DND-41 (cell line): ENCODE measurements at regions not wholly inside any gene's neighbourhood (a gene's known extent, or its start where the extent isn't known, plus 50 kb on each side); places are given as distances from the start of the nearest gene placed in this dataset.

Source experiments
- ATAC-seq: fragments of 200-7000 bp; cut with Tn5 transposase; 3 replicates; pipeline ENCODE4 v1.9.1; 2021; ENCODE audit warnings: low read depth; ENCODE audit not compliant: insufficient read depth
- DNase-seq: peaks from one replicate; pipeline ENCODE4 v3.0.0-alpha.2; 2020
- H2AFZ ChIP-seq: 2 replicates; pipeline ENCODE4 v1.6.0; 2012; ENCODE audit warnings: low read depth, low read length
- H3K27ac ChIP-seq: 2 replicates; pipeline ENCODE4 v1.5.1; 2012; ENCODE audit warnings: low read length, inconsistent platforms
- H3K27me3 ChIP-seq: fragments of 200-600 bp; sonication (generic); 2 replicates; pipeline ENCODE4 v1.6.0; 2012; ENCODE audit warnings: low read length, mild to moderate bottlenecking, inconsistent platforms; ENCODE audit not compliant: insufficient read depth, poor library complexity
- H3K36me3 ChIP-seq: 2 replicates; pipeline ENCODE4 v1.5.1; 2012; ENCODE audit warnings: low read length, inconsistent platforms; ENCODE audit not compliant: insufficient read depth
- H3K4me1 ChIP-seq: 2 replicates; pipeline ENCODE4 v1.5.1; 2012; ENCODE audit warnings: mild to moderate bottlenecking, low read length; ENCODE audit not compliant: insufficient read depth
- H3K4me2 ChIP-seq: 2 replicates; pipeline ENCODE4 v1.6.0; 2012; ENCODE audit warnings: mild to moderate bottlenecking, moderate library complexity, low read length, inconsistent platforms; ENCODE audit not compliant: insufficient read depth
- H3K4me3 ChIP-seq, 2 experiments: fragments of 200-600 bp in 1 of 2; shearing (Covaris generic) in 1 of 2; 2 replicates each; pipeline ENCODE4 v1.5.1; 2012 to 2016; ENCODE audit warnings: inconsistent platforms in 2 of 2, low read length in 2 of 2, mild to moderate bottlenecking in 2 of 2, low read depth in 1 of 2, moderate library complexity in 1 of 2
- H3K79me2 ChIP-seq: 2 replicates; pipeline ENCODE4 v1.6.0; 2012; ENCODE audit warnings: low read length, inconsistent platforms; ENCODE audit not compliant: insufficient read depth
- H3K9ac ChIP-seq: 2 replicates; pipeline ENCODE4 v1.6.0; 2012; ENCODE audit warnings: low read depth, mild to moderate bottlenecking, inconsistent platforms, low read length, moderate library complexity
- H3K9me3 ChIP-seq: 2 replicates; pipeline ENCODE4 v1.5.1; 2012; ENCODE audit warnings: low read length, moderate library complexity, mild to moderate bottlenecking, inconsistent platforms; ENCODE audit not compliant: insufficient read depth, severe bottlenecking
- H4K20me1 ChIP-seq: 2 replicates; pipeline ENCODE4 v1.6.0; 2012; ENCODE audit warnings: low read length; ENCODE audit not compliant: insufficient read depth
- CTCF ChIP-seq: IDR thresholded peaks from 2 replicates; pipeline ENCODE4 v1.5.1; 2012; ENCODE audit warnings: borderline replicate concordance, low read length, moderate library complexity, mild to moderate bottlenecking; ENCODE audit not compliant: poor library complexity, severe bottlenecking; ENCODE audit errors: extremely low read depth
- EZH2 ChIP-seq: IDR thresholded peaks from 3 replicates; pipeline ENCODE4 v1.6.1; 2012; ENCODE audit warnings: borderline replicate concordance, low read depth, mild to moderate bottlenecking, moderate library complexity, low read length, inconsistent platforms; ENCODE audit not compliant: severe bottlenecking

- H3K27ac ChIP-seq: no peak overlapping the region
- H3K79me2 ChIP-seq: no peaks in the 10 kb centered on the region
- H3K36me3 ChIP-seq: no peaks in the 10 kb centered on the region
- H3K9ac ChIP-seq: no peak overlapping the region
- H3K27me3 ChIP-seq: no peaks in the 10 kb centered on the region
- no peak overlapping the region for H2AFZ ChIP-seq
- DNase-seq: no peak
- H3K4me1 ChIP-seq: no peaks in the 10 kb centered on the region
- H3K4me2 ChIP-seq: no peak overlapping the region
- H4K20me1 ChIP-seq: no peaks in the 10 kb centered on the region
- no peak overlapping the region for H3K4me3 ChIP-seq
- TF ChIP-seq EZH2: no peak
- ATAC-seq: no peak
- no peaks in the 10 kb centered on the region for H3K9me3 ChIP-seq
Measured at GRCh38 chr13:79637133-79637763, 156.3 kb downstream of the NDFIP2 start.

- TF ChIP-seq CTCF (no peak), EZH2 (no peak)
- no peaks in the 10 kb centered on the region for H4K20me1 ChIP-seq
- no peaks in the 10 kb centered on the region for H3K27me3 ChIP-seq
- ATAC-seq: no peak
- no peaks in the 10 kb centered on the region for H3K79me2 ChIP-seq
- no peak overlapping the region for H2AFZ ChIP-seq
- no peak overlapping the region for H3K27ac ChIP-seq
- no peak overlapping the region for H3K4me2 ChIP-seq
- H3K9me3 ChIP-seq: no peaks in the 10 kb centered on the region
- H3K4me1 ChIP-seq: no peaks in the 10 kb centered on the region
- no peaks in the 10 kb centered on the region for H3K36me3 ChIP-seq
- no peak overlapping the region for H3K4me3 ChIP-seq
- DNase-seq: no peak
- no peak overlapping the region for H3K9ac ChIP-seq
Measured at GRCh38 chr13:79631051-79631659, 150.2 kb downstream of the NDFIP2 start.

GRCh38 chr13:79628463-79628862 is 147.5 kb downstream of the NDFIP2 start:
- no peak overlapping the region for H2AFZ ChIP-seq
- no peak overlapping the region for H3K9ac ChIP-seq
- no peak overlapping the region for H3K4me2 ChIP-seq
- H3K27me3 ChIP-seq: peaks cover under 1% of the 10 kb centered on the region
- no peak for ATAC-seq
- H3K27ac ChIP-seq: no peak overlapping the region
- DNase-seq: no peak
- no peak overlapping the region for H3K4me3 ChIP-seq
- H3K79me2 ChIP-seq: no peaks in the 10 kb centered on the region
- H3K36me3 ChIP-seq: no peaks in the 10 kb centered on the region
- no peaks in the 10 kb centered on the region for H3K9me3 ChIP-seq
- H3K4me1 ChIP-seq: no peaks in the 10 kb centered on the region
- no peak for TF ChIP-seq EZH2
- no peaks in the 10 kb centered on the region for H4K20me1 ChIP-seq

- Histone ChIP-seq H3K27ac (no peak overlapping the region), H3K4me2 (no peak overlapping the region), H3K36me3 (no peaks in the 10 kb centered on the region), H3K27me3 (peaks cover 6% of the 10 kb centered on the region), H3K9ac (no peak overlapping the region), H2AFZ (no peak overlapping the region), H4K20me1 (no peaks in the 10 kb centered on the region), H3K79me2 (no peaks in the 10 kb centered on the region), H3K9me3 (no peaks in the 10 kb centered on the region), H3K4me3 (no peak overlapping the region), H3K4me1 (no peaks in the 10 kb centered on the region)
- ATAC-seq (no peak), DNase-seq (no peak)
- TF ChIP-seq CTCF (no peak), EZH2 (no peak)
Measured at GRCh38 chr13:79626924-79627323, 146.0 kb downstream of the NDFIP2 start.
